Activated B cell treated with CpG ODN at 0.5 μM for 24 hours (primary cell): ENCODE measurements at regions not wholly inside any gene's neighbourhood (a gene's known extent, or its start where the extent isn't known, plus 50 kb on each side); places are given as distances from the start of the nearest gene placed in this dataset.

ENCODE experiments used
- ATAC-seq: fragments of 200-7000 bp; cut with Tn5 transposase; one replicate; pipeline ENCODE4 v1.10.0; 2021; ENCODE audit warnings: low read depth, mild to moderate bottlenecking, moderate library complexity
- CTCF ChIA-PET: fragments of 350-600 bp; sonication (Branson Sonifier 250); formaldehyde crosslinking; loops from one replicate; lab custom pipeline; 2021; ENCODE audit warnings: antibody characterized with exemption; lab: Charles Lee
- POLR2A ChIA-PET: fragments of 350-600 bp; sonication (Branson Sonifier 250); formaldehyde crosslinking; loops from one replicate; lab custom pipeline; 2021; ENCODE audit warnings: antibody characterized with exemption; lab: Charles Lee
- DNase-seq: peaks from one replicate; pipeline ENCODE4 v3.0.0; 2022
- H3K27ac Mint-ChIP-seq: one replicate; pipeline ENCODE4 v1.8.0; 2020; ENCODE audit warnings: mixed read lengths
- H3K27me3 Mint-ChIP-seq: one replicate; pipeline ENCODE4 v1.8.0; 2021; ENCODE audit warnings: mixed read lengths
- H3K36me3 Mint-ChIP-seq: one replicate; pipeline ENCODE4 v1.8.0; 2021; ENCODE audit warnings: low read depth, mixed read lengths
- H3K4me1 Mint-ChIP-seq: one replicate; pipeline ENCODE4 v1.8.0; 2021; ENCODE audit warnings: mixed read lengths
- H3K4me3 Mint-ChIP-seq: one replicate; pipeline ENCODE4 v1.8.0; 2020; ENCODE audit warnings: mild to moderate bottlenecking, mixed read lengths
- H3K9me3 Mint-ChIP-seq: one replicate; pipeline ENCODE4 v1.8.0; 2020; ENCODE audit warnings: mixed read lengths
- intact Hi-C: fragments of 100-400 bp; cut with micrococcal nuclease; formaldehyde crosslinking; loops from one replicate; pipeline ENCODE4 v1.15.1; 2024
- TF ChIP-seq, protein P1 (sequence below): fragments of 200-600 bp; IDR thresholded peaks from one replicate; pipeline ENCODE4 v1.8.0; 2022; ENCODE audit warnings: antibody characterized with exemption, mild to moderate bottlenecking

DNA sequence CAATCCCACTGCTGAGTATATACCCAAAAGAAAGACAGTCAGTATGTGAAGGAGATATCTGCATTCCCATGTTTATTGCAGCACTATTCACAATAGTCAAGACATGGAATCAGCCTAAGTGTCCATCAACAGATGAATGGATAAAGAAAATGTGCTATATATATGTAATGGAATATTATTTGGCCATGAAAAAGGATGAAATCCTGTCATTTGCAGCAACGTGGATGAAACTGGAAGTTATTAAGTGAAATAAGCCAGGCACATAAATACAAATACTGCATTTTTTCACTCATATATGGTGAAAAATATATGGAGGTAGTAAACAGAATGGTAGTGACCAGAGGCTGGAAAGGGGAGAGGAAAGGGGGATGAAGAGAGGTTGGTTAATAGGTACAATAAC, 188.9 kb upstream of the SERP2 start:
- H3K36me3 Mint-ChIP-seq, result no peaks in the 10 kb centered on the region
- no peak for DNase-seq
- peaks cover 5% of the 10 kb centered on the region for H3K27me3 Mint-ChIP-seq
- ChIA-PET POLR2A (no interaction called here), CTCF (no interaction called here)
- TF ChIP-seq, protein P1, sequence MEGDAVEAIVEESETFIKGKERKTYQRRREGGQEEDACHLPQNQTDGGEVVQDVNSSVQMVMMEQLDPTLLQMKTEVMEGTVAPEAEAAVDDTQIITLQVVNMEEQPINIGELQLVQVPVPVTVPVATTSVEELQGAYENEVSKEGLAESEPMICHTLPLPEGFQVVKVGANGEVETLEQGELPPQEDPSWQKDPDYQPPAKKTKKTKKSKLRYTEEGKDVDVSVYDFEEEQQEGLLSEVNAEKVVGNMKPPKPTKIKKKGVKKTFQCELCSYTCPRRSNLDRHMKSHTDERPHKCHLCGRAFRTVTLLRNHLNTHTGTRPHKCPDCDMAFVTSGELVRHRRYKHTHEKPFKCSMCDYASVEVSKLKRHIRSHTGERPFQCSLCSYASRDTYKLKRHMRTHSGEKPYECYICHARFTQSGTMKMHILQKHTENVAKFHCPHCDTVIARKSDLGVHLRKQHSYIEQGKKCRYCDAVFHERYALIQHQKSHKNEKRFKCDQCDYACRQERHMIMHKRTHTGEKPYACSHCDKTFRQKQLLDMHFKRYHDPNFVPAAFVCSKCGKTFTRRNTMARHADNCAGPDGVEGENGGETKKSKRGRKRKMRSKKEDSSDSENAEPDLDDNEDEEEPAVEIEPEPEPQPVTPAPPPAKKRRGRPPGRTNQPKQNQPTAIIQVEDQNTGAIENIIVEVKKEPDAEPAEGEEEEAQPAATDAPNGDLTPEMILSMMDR, result no peak
- peaks cover 5% of the 10 kb centered on the region for H3K9me3 Mint-ChIP-seq
- no peak overlapping the region for H3K27ac Mint-ChIP-seq
- ATAC-seq, result no peak
- no peak overlapping the region for H3K4me3 Mint-ChIP-seq
- intact Hi-C loops, result no loop called here
- no peaks in the 10 kb centered on the region for H3K4me1 Mint-ChIP-seq

DNA sequence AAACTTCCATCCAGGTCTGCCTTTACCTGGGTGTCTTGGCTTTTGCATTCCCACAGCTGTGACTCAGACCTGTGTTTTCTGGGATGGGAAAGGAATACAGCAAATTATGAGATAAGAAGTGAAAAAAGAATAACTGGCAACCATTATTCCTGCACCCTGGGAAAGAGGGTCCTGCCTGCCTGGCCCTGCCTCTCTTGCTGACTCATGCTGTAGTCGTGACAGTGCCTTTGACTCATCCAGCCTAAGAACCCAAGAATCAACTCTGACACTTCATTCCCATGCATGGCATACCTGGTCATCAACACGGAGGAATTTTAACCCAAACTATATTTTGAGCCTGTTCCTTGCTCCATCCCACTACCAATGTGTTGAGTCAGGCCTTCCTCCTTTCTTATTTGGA, 185.4 kb upstream of the SERP2 start:
- intact Hi-C loops, result no loop called here
- Mint-ChIP-seq H3K9me3 (peaks cover 5% of the 10 kb centered on the region), H3K27ac (no peak overlapping the region), H3K36me3 (no peaks in the 10 kb centered on the region), H3K27me3 (peaks cover 4% of the 10 kb centered on the region), H3K4me3 (no peak overlapping the region), H3K4me1 (no peaks in the 10 kb centered on the region)
- POLR2A ChIA-PET, result no interaction called here
- DNase-seq (no peak), ATAC-seq (no peak)
- TF ChIP-seq, protein P1, result no peak
- CTCF ChIA-PET, result no interaction called here

DNA sequence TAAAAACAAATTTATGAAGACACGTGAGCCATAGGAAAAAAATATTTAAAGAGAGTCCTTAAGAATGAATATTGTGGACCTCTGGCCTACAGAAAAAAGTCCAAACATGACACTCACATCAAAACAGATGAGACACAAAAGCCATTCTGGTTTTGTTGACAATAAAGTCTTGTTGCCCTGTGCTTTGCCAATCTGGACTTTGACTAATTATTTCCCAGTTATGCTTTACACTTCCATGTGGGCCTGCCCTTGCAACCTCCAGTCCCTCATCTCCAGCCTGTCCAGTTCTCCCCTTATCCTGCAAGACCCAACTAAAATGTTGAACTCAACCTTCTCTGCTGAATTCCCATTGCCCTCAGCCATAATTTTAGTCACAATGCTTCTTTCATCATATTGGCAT, 184.5 kb upstream of the SERP2 start:
- ATAC-seq (no peak), DNase-seq (no peak)
- H3K4me1 Mint-ChIP-seq, result no peaks in the 10 kb centered on the region
- peaks cover 3% of the 10 kb centered on the region for H3K9me3 Mint-ChIP-seq
- ChIA-PET POLR2A (no interaction called here), CTCF (no interaction called here)
- H3K36me3 Mint-ChIP-seq, result no peaks in the 10 kb centered on the region
- TF ChIP-seq, protein P1, result no peak
- H3K27ac Mint-ChIP-seq, result no peak overlapping the region
- H3K27me3 Mint-ChIP-seq, result peaks cover 4% of the 10 kb centered on the region
- H3K4me3 Mint-ChIP-seq, result no peak overlapping the region
- intact Hi-C loops, result no loop called here

DNA sequence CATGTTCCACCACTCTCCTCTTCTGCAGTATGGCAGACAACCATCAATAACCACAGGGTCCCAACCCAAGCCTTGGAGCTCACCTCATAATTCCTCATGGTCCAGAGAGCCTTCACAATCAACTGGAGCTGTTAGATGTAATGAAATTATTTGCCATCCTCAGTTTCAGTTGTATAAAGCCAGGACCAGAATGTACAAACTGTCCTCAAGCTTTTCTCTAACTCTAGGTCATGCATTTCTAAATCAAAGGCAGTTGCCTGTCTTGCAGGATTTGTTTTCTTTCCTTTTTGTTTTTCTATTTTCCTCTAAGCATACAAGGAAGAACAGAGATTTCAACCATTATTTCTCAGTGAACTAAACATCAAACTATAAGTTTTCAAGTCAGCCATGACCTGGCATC, 182.5 kb upstream of the SERP2 start:
- POLR2A ChIA-PET, result no interaction called here

DNA sequence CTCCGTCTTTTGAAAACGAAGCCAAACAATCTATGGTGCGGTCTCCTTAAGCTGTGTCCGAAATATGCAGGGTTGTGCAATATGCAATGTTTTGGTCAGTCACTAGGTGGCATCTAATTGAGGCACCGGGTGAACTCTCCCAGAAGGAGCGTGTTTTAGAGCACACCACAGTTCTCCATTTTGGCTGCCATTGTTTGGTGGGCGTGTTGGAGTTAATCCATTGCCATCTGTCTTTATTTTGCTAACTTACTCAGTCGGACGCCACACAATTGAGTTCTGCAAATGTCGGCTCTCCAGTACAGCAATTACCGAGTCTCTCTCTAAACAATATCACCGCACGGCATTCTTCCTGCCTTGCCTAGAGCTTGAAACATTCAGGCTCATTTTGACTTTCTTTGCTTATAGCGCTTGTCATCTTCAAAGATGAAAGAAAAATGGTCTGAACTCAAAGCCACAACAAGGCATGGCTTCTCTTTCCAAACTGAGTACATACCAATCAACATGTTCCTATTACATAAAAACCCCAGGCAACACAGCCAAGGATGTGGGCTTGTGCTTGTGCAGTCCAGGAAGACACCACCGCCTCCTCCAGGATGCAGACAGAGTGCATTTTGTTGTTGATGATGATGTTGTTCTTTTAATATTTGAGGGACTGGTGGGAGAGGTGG, 182.0 kb upstream of the SERP2 start:
- TF ChIP-seq, protein P1, result no peak
- POLR2A ChIA-PET, result no interaction called here
- DNase-seq (no peak), ATAC-seq (no peak)
- Mint-ChIP-seq H3K9me3 (no peaks in the 10 kb centered on the region), H3K4me3 (no peak overlapping the region), H3K36me3 (no peaks in the 10 kb centered on the region), H3K27me3 (peaks cover 9% of the 10 kb centered on the region), H3K4me1 (no peaks in the 10 kb centered on the region), H3K27ac (no peak overlapping the region)
- intact Hi-C loops, result loop anchor here (1.0 to 5.0 kb wide), 2 partner anchors 246 to 284 kb away; no protein-coding TSS in a partner anchor
- CTCF ChIA-PET, result interaction anchor here (0.8 to 1.9 kb wide), 6 partner anchors 242 to 282 kb away, joined by 3 to 10 read pairs (median 4); no protein-coding TSS in a partner anchor

More for the DNA sequence above, 182.5 kb upstream of the SERP2 start:
- Mint-ChIP-seq H3K4me3 (no peak overlapping the region), H3K9me3 (no peaks in the 10 kb centered on the region), H3K27ac (no peak overlapping the region), H3K36me3 (no peaks in the 10 kb centered on the region), H3K27me3 (peaks cover 6% of the 10 kb centered on the region), H3K4me1 (no peaks in the 10 kb centered on the region)
- ATAC-seq, result no peak
- intact Hi-C loops, result loop anchor here (1.0 to 5.0 kb wide), 2 partner anchors 246 to 284 kb away; no protein-coding TSS in a partner anchor
- DNase-seq, result no peak
- CTCF ChIA-PET, result interaction anchor here (0.8 to 1.9 kb wide), 6 partner anchors 242 to 282 kb away, joined by 3 to 10 read pairs (median 4); no protein-coding TSS in a partner anchor
- TF ChIP-seq, protein P1, result no peak
